Fibroblast of mammary gland (primary cell): ENCODE measurements at regions not wholly inside any gene's neighbourhood (a gene's known extent, or its start where the extent isn't known, plus 50 kb on each side); places are given as distances from the start of the nearest gene placed in this dataset.

Experiments
- DNase-seq: peaks from one replicate; pipeline ENCODE4 v3.0.0-alpha.2; 2010; ENCODE audit warnings: low read depth
- H3K4me3 ChIP-seq: 2 replicates; pipeline ENCODE4 v1.5.1; 2011; ENCODE audit warnings: low read depth, mild to moderate bottlenecking, low read length, moderate library complexity; ENCODE audit not compliant: control insufficient read depth
- CTCF ChIP-seq: conservative IDR thresholded peaks from 2 replicates; pipeline ENCODE4 v1.5.1; 2011; ENCODE audit warnings: low read depth, low read length, inconsistent platforms; ENCODE audit not compliant: control insufficient read depth, insufficient read depth

GRCh38 chrX:88424541-88424940 lies 322.5 kb upstream of the CPXCR1 start:
- no peak for DNase-seq
- H3K4me3 ChIP-seq, result no peak overlapping the region
- no peak for TF ChIP-seq CTCF

GRCh38 chrX:88425739-88426138 lies 321.3 kb upstream of the CPXCR1 start:
- DNase-seq, result peak; percentile 0
- TF ChIP-seq CTCF, result no peak
- H3K4me3 ChIP-seq, result no peak overlapping the region

GRCh38 chrX:88437563-88437962 lies 309.5 kb upstream of the CPXCR1 start:
- H3K4me3 ChIP-seq, result no peak overlapping the region
- TF ChIP-seq CTCF, result no peak
- no peak for DNase-seq

GRCh38 chrX:88438209-88438608 lies 308.8 kb upstream of the CPXCR1 start:
- no peak overlapping the region for H3K4me3 ChIP-seq
- no peak for DNase-seq
- TF ChIP-seq CTCF, result no peak

- DNase-seq, result no peak
- H3K4me3 ChIP-seq, result no peak overlapping the region
- no peak for TF ChIP-seq CTCF
Measured at GRCh38 chrX:88439935-88440334, 307.1 kb upstream of the CPXCR1 start.
